WERI-Rb-1 (cell line): ENCODE measurements at regions not wholly inside any gene's neighbourhood (a gene's known extent, or its start where the extent isn't known, plus 50 kb on each side); places are given as distances from the start of the nearest gene placed in this dataset.

Experiments
- DNase-seq: peaks from one replicate; pipeline ENCODE4 v3.0.0-alpha.2; 2020
- H3K27ac ChIP-seq: fragments of 250-450 bp; sonication (Bioruptor Pico); 2 replicates; pipeline ENCODE4 v1.5.1; 2020; ENCODE audit warnings: mild to moderate bottlenecking, moderate library complexity
- H3K27me3 ChIP-seq: fragments of 250-450 bp; sonication (Bioruptor Pico); 2 replicates; pipeline ENCODE4 v1.5.1; 2021; ENCODE audit warnings: mild to moderate bottlenecking, low read depth, moderate library complexity; ENCODE audit not compliant: insufficient read depth, severe bottlenecking
- H3K36me3 ChIP-seq: fragments of 250-450 bp; sonication (Bioruptor Pico); 2 replicates; pipeline ENCODE4 v1.5.1; 2020; ENCODE audit warnings: mild to moderate bottlenecking, moderate library complexity
- H3K4me3 ChIP-seq: 2 replicates; pipeline ENCODE4 v1.5.1; 2011; ENCODE audit warnings: low read depth, mild to moderate bottlenecking, control low read depth, low read length
- H3K9me3 ChIP-seq: fragments of 250-450 bp; sonication (Bioruptor Pico); 2 replicates; pipeline ENCODE4 v1.5.1; 2021; ENCODE audit warnings: mild to moderate bottlenecking, moderate library complexity; ENCODE audit not compliant: severe bottlenecking
- TF ChIP-seq, protein P1 (sequence below): IDR thresholded peaks from 2 replicates; pipeline ENCODE4 v1.5.1; 2011; ENCODE audit warnings: low read depth, mild to moderate bottlenecking, control low read depth, inconsistent platforms, low read length

DNA sequence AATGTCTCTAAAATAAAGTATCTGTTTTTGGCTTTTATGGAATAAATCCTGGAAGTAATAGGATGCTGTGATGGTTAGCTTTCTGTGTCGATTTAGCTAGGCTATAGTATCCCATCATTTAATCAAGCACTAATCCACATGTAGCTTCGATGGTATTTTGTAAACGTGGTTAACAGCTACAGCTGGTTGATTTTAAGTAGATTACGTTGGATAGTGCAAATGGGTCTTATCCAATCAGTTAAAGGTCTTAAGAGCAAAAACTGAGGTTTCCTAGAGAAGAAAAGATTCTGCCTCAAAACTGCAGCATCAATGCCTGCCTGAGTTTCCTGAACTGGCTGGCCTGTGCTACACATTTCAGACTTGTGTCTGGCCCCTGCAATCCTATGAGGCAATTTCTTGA lies 314.2 kb upstream of the SORL1-AS1 start:
- H3K4me3 ChIP-seq = no peak overlapping the region
- TF ChIP-seq, protein P1, sequence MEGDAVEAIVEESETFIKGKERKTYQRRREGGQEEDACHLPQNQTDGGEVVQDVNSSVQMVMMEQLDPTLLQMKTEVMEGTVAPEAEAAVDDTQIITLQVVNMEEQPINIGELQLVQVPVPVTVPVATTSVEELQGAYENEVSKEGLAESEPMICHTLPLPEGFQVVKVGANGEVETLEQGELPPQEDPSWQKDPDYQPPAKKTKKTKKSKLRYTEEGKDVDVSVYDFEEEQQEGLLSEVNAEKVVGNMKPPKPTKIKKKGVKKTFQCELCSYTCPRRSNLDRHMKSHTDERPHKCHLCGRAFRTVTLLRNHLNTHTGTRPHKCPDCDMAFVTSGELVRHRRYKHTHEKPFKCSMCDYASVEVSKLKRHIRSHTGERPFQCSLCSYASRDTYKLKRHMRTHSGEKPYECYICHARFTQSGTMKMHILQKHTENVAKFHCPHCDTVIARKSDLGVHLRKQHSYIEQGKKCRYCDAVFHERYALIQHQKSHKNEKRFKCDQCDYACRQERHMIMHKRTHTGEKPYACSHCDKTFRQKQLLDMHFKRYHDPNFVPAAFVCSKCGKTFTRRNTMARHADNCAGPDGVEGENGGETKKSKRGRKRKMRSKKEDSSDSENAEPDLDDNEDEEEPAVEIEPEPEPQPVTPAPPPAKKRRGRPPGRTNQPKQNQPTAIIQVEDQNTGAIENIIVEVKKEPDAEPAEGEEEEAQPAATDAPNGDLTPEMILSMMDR = no peak
- no peak for DNase-seq
- H3K36me3 ChIP-seq = no peaks in the 10 kb centered on the region
- H3K27me3 ChIP-seq = peaks cover 5% of the 10 kb centered on the region
- no peak overlapping the region for H3K27ac ChIP-seq
- no peaks in the 10 kb centered on the region for H3K9me3 ChIP-seq

DNA sequence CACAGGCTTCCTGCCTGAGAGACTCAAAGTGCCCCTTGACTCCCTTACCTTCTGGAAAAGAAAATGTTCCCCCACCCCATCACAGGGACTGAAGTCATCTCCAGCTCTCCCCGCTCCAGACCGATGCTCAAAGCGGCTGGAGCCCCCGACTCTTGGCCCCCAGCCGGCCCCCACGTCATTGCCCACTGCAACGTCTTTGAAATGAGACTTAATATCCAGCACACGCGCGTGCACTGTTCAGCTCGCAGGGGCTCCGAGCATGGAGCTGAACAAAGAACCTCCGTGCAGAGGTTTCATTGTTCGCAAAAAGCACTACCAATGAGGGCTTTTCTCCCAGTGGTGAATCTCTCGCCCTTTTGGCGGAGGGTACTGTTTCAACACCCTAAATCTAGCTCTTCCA lies 313.4 kb upstream of the SORL1-AS1 start:
- H3K27ac ChIP-seq = no peak overlapping the region
- no peak overlapping the region for H3K4me3 ChIP-seq
- H3K27me3 ChIP-seq = peaks cover 5% of the 10 kb centered on the region
- H3K36me3 ChIP-seq = no peaks in the 10 kb centered on the region
- TF ChIP-seq, protein P1 = no peak
- H3K9me3 ChIP-seq = no peaks in the 10 kb centered on the region
- no peak for DNase-seq

GRCh38 chr11:121763526-121763925 lies 310.8 kb upstream of the SORL1-AS1 start:
- peaks cover 5% of the 10 kb centered on the region for H3K27me3 ChIP-seq
- H3K36me3 ChIP-seq = no peaks in the 10 kb centered on the region

GRCh38 chr11:121762820-121763219 lies 310.1 kb upstream of the SORL1-AS1 start:
- Histone ChIP-seq H3K4me3 (no peak overlapping the region), H3K9me3 (no peaks in the 10 kb centered on the region), H3K36me3 (no peaks in the 10 kb centered on the region), H3K27ac (no peak overlapping the region), H3K27me3 (peaks cover 5% of the 10 kb centered on the region)
- TF ChIP-seq, protein P1 = no peak
- DNase-seq = peak; percentile 21

More at GRCh38 chr11:121763526-121763925, 310.8 kb upstream of the SORL1-AS1 start:
- H3K9me3 ChIP-seq = no peaks in the 10 kb centered on the region
- H3K4me3 ChIP-seq = no peak overlapping the region
- TF ChIP-seq, protein P1 = no peak
- no peak overlapping the region for H3K27ac ChIP-seq
- no peak for DNase-seq

GRCh38 chr11:121761186-121761585 lies 308.4 kb upstream of the SORL1-AS1 start:
- Histone ChIP-seq H3K9me3 (no peaks in the 10 kb centered on the region), H3K36me3 (no peaks in the 10 kb centered on the region), H3K27me3 (peaks cover 5% of the 10 kb centered on the region), H3K27ac (no peak overlapping the region), H3K4me3 (no peak overlapping the region)
- no peak for DNase-seq
- TF ChIP-seq, protein P1 = no peak

- TF ChIP-seq, protein P1 = no peak
- Histone ChIP-seq H3K27me3 (peaks cover 3% of the 10 kb centered on the region), H3K36me3 (no peaks in the 10 kb centered on the region), H3K4me3 (no peak overlapping the region), H3K9me3 (no peaks in the 10 kb centered on the region), H3K27ac (no peak overlapping the region)
- DNase-seq = no peak
Observed at GRCh38 chr11:121757480-121758125, 304.8 kb upstream of the SORL1-AS1 start.
